22Rv1 (cell line): ENCODE measurements at regions not wholly inside any gene's neighbourhood (a gene's known extent, or its start where the extent isn't known, plus 50 kb on each side); places are given as distances from the start of the nearest gene placed in this dataset.

ENCODE experiments used
- H3K27ac ChIP-seq: fragments of 450-650 bp; 2 replicates; pipeline ENCODE4 v1.5.1; 2017
- ZFX ChIP-seq: fragments of 450-650 bp; IDR thresholded peaks from 2 replicates; pipeline ENCODE4 v1.6.1; 2017; ENCODE audit warnings: antibody characterized with exemption, borderline replicate concordance
- TF ChIP-seq, protein P1 (sequence below): fragments of 450-650 bp; IDR thresholded peaks from 2 replicates; pipeline ENCODE4 v1.5.1; 2017; ENCODE audit warnings: mild to moderate bottlenecking

DNA sequence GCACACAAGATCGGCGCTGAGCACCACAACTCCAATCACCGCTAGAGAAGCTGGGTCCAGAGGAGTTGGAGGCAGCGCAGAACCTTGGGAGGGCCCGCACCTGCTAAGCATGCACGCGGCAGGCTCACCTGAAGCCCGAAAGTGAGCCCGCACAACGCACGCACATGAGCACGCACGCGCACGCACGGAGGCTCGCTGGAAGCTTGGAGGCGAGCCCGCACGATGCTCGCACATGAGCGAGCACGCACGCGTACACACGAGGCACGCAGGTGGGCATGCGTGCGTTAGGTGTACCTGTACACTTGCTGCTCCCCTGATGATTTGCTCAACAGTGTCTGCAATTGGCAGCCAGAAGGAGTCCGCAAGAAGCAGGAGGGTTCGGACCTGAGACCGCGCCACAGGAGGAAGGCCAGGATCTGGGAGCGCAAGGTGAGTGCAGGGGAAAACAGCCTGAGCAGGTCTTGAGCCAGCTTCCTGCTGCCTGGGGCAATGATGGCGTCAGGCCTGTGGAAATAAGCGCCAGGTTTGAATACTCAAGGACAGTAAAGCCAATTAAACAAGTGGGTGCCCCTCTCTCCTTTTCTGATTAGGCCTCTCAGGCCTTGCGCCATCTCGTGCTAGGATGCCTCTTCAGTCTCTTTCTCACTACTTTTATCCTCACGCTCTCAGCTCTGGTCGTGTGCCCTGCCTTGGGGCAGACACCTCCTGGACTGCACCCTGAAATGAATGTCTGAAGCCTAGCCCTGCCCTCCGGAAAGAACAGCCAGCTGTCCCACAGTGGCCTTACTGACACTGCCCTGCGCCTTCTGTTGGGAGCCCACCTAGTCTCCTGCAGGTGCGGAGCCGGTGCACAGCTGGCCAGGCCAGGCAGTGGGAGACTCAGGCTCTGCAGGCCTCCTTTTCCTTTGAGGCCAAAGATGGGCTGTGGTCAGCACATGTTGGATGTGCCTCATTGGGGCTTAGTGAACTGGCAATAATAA lies 340.4 kb downstream of the CDC5L start:
- H3K27ac ChIP-seq = peak overlapping the region; percentile 58
- no peak for TF ChIP-seq ZFX
- TF ChIP-seq, protein P1, sequence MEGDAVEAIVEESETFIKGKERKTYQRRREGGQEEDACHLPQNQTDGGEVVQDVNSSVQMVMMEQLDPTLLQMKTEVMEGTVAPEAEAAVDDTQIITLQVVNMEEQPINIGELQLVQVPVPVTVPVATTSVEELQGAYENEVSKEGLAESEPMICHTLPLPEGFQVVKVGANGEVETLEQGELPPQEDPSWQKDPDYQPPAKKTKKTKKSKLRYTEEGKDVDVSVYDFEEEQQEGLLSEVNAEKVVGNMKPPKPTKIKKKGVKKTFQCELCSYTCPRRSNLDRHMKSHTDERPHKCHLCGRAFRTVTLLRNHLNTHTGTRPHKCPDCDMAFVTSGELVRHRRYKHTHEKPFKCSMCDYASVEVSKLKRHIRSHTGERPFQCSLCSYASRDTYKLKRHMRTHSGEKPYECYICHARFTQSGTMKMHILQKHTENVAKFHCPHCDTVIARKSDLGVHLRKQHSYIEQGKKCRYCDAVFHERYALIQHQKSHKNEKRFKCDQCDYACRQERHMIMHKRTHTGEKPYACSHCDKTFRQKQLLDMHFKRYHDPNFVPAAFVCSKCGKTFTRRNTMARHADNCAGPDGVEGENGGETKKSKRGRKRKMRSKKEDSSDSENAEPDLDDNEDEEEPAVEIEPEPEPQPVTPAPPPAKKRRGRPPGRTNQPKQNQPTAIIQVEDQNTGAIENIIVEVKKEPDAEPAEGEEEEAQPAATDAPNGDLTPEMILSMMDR = no peak

DNA sequence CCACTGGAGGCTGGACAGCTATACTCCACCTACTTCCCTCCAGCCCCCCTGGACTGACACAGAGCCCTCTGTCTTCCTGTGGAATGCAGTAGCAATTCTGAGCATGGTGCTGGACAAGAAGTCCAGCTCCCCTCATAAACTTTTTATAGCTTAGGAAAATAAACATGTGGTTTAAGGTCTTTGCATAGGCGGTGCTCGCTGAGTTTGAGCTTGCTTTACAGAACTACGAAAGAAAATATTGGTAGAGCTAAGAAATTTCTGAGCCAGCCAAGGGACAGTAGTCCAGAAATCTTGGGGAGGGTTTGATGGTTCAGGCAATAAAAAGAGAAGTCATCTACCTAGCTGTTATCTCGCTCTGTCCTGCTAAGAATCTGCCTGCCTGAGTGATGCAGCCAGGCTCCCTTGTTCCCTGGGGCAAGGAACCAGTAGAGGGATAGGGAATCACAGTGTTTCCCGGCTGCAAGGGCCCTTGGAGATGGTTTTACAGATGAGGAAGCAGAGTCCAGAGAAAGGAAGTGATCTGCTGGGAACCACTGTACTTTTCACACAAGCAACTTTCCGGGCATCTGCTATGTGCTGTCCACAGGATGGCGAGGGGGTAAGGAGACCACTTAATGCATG lies 343.4 kb downstream of the CDC5L start:
- TF ChIP-seq ZFX = no peak
- TF ChIP-seq, protein P1 = no peak
- H3K27ac ChIP-seq = peak overlapping the region; percentile 90

DNA sequence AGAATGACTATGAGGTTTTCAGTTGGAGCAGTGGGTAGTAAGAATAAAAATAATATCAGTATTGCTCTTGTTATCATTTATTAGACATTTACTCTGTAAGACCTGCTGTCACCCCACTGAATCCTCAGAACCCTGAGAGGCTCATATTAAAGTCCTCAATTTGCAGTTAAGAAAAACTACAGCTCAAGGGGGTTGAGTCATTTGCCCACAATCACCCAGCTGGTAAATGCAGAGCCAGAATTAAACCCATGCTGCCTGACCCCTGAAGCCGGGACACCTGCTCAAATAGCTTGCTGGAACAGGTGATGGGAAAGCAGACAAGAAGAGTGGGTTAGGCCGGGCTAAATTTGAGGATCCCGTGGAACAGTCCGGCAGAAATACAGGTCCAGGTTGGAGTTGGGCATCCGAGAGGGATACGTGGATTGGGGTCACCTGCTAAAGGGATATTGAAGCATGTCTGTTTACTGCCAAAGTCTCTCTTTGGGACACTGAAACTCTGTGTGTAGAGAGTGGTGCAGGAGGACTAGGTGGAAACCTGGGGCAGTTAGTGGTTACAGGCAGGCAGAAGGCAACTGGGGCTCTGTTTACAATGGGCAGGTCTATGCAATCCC lies 344.1 kb downstream of the CDC5L start:
- H3K27ac ChIP-seq = peak overlapping the region; percentile 90
- no peak for TF ChIP-seq ZFX
- TF ChIP-seq, protein P1 = no peak

DNA sequence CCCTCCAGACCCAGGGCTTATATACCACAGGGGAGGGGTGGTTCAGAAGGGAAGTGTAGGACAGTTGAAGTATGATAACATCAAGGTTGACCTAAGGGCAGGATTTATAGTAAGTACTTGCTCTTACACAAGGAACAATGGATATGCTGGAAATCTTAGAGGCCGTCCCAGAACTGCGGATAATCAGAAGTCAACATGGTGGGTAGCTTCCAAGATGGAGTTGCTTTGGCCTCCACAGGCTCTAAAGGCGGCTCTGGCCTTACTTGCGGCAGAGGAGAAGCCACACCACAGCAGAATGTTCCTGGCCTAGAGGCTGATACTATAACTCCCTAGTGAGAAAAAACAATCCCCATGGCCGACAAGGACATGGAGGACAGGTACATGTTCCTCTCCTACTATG lies 344.7 kb downstream of the CDC5L start:
- peak overlapping the region; percentile 90 for H3K27ac ChIP-seq
- TF ChIP-seq, protein P1 = no peak
- no peak for TF ChIP-seq ZFX

DNA sequence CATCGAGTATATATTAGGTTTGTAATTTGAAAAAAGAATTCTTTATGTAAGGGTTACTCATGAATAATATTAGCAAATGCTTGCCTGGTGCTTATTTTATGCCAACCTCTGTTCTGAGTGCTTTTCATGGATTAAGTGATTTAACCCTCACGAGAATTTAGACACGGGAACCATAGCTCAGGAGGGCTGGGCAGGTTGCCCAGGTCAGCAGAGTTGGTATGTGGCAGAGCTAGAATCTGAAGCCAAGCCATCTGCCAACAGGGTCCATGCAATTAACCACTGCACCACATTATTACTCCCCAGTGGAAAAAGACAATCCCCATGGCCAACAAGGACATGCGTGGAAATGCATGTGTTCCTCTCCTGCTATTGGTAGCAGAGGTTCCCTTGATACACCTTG lies 345.6 kb downstream of the CDC5L start:
- TF ChIP-seq, protein P1 = no peak
- no peak for TF ChIP-seq ZFX
- no peak overlapping the region for H3K27ac ChIP-seq

DNA sequence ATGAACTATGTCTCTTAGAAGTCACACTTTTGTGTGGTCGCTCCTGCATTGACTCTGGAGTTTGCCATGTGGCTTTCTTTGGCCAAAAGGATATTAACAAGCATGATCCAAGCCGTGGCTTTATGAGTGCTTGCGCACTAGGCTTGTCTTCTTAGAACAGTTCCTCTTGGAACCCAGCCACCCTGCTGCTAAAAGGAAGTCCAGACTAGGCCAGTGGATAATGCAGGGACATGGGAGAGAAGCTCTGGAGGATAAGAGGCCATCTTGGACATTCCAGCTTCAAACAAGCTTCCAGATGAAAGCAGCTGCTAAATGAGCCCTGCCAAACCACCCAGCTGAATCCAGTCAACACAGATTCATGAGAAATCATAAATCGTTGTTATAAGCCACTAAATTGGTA lies 346.4 kb downstream of the CDC5L start:
- H3K27ac ChIP-seq = no peak overlapping the region
- TF ChIP-seq, protein P1 = no peak
- no peak for TF ChIP-seq ZFX
